NCI-H2107 treated with DMSO at 0.1 percent for 48 hours (cell line): ENCODE measurements at regions not wholly inside any gene's neighbourhood (a gene's known extent, or its start where the extent isn't known, plus 50 kb on each side); places are given as distances from the start of the nearest gene placed in this dataset.

ENCODE experiments used
- DNase-seq: peaks from one replicate; lab custom pipeline; 2025; ENCODE audit not compliant: unreplicated experiment; lab: John Stamatoyannopoulos, UW

DNA sequence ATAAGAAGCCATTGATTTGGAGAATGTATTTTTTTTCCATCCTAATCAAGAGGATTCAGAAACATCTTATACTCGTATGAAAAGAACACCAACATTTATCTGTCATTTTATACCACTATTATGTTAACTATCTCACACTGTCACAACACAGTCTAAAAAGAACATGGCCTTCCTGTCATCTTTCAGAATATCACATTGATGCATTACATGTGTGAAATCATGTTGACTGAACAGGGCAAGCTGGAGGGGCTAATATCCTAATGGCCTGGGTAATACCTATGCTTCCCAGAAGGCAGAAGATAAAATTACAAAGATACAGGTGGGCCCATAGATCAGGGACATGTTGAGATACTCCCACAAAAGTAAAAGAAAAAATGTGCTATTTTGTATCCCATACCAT lies 611.7 kb downstream of the STIM2 start:
- no peak for DNase-seq

DNA sequence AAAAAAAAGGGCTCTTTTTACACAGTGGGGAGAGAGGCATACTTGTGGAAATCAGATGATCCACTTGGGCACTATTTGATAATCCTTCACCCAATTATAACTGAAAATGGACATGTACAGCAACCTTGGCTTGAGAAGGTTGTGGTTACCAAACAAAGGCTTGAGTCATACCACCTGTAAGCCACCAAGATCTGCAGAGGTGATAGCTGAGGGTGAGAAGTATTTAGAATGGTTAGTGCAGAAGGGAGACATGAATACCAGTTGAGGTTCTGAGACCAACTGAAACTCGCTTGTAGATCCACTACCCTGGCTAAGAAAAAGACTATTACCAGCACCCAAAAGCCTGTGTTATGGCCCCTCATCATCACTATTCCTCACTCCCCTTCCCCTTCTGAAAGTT lies 614.0 kb downstream of the STIM2 start:
- DNase-seq = no peak

DNA sequence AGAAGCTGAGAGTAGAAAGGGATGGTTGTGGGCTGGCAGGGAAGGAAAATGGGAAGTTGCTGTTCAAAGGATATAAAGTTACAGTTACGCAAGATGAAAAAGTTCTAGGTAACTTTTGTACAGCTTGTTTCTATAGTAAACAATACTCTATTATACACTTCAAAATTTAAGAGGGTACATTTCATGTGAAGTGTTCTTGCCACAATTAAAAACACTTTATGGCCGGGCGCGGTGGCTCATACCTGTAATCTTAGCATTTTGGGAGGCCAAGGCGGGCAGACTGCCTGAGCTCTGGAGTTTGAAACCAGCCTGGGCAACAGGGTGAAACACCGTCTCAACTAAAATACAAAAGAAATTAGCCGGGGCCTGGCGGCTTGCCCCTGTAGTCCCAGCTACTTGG lies 623.6 kb downstream of the STIM2 start:
- DNase-seq = no peak

- no peak for DNase-seq
Measured at GRCh38 chr4:27490315-27490714, 629.7 kb downstream of the STIM2 start.

- DNase-seq = no peak
Measured at GRCh38 chr4:27490766-27491165, 630.1 kb downstream of the STIM2 start.

GRCh38 chr4:27506401-27506800 lies 645.8 kb downstream of the STIM2 start:
- no peak for DNase-seq

GRCh38 chr4:27514711-27515110 lies 654.1 kb downstream of the STIM2 start:
- DNase-seq = no peak

- DNase-seq = no peak
Measured at GRCh38 chr4:27515140-27515539, 654.5 kb downstream of the STIM2 start.

DNA sequence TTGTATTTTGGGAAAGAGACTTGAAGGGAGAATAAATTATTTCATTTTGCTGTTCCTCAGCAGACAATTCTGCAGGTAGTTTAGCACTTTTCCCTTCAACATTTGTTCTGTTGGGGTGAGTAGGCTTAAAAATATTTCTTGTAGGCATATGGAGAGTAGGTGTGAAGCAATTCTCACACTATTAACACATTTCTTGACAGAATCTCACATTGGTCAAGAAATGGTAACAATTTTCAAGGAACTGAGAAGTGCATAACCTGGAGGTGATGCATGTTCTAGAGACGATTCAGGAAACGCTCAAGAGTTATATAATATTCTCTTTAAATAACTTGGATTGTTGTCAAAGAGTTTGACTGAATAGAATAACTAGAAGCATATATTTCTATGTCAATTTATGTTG lies 658.2 kb downstream of the STIM2 start:
- no peak for DNase-seq

DNA sequence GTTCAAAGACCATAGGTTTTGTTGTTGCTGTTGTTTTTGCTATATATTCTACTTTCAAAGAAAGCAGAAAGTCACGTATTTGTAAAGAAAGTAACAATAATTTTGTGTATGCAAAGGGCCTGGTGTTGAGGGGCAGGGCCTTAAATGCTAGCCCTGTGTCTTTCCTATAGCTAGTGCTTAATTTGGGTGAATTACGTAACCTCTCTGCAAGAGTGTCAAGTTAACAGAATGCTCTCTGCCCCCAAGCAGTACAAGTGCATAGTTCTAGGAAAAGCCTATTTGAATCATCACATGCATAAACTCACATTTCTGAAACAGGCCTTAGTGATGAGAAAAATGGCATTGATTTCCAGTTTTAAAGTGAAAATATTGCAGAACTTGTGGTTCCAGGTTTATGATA lies 663.6 kb downstream of the STIM2 start:
- DNase-seq = no peak

DNA sequence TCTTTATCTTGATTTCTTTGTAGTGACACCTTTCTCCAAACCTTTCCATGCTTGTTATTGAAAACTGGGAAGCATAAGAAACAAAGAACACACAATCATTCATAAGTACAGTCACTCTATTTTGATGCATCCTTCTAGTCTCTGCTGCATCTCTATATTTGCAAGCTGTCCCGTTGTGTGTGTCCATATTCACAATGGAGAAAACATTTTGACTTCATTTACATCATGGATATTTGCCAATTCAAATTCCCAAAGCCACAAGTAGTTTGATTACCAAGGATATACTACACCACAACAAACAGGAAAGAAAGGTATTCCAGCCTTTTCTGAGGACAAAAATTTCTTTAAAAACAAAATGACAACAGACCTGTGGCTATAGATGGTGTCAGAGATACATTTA lies 673.8 kb downstream of the STIM2 start:
- DNase-seq = no peak

DNA sequence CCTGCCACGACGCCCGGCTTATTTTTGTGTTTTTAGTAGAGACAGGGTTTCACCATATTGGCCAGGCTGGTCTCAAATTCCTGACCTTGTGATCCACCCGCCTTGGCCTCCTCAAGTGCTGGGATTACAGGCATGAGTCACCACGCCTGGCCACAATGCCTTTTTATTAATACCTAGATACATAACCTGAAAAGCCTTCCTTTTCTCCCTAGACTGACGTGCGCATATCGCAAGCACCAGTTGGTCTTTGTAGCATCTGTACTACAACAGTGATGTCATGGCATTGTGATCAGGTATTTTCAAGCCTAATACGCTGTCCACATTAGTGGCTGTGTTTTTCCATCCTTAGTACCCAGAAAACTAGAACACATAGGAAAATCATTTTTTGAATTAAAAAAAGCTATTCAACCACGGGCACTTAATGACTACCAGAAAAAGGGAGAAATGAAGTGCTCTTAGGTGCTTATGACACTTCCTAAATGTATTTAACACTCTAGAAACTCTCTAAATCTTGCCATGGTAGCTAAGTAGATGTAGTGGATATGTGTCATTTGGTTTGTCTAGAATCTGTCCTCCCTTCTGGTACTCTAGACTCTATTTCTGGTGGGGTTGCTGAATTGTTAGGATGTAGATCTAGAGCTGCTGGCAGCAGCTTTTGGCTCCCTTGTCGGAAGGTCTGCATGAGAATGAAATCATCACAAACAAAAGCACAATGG lies 707.8 kb downstream of the STIM2 start:
- no peak for DNase-seq

DNA sequence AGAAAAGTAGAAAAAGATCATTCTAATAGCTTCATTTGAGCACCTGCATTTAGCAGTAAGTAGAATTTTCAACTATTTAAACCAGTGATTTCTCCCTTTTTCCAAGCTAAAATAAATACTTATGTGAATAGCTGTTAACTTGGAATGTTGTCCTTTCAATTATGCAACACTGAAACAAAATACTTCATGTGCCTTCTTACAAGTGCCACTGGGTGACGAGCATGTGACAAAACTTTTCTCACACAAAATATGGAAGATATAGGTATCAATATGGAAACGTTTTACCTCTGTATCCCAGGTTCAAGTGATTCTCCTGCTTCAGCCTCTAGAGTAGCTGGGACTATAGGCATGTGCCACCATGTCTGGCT lies 708.3 kb downstream of the STIM2 start:
- DNase-seq = no peak

DNA sequence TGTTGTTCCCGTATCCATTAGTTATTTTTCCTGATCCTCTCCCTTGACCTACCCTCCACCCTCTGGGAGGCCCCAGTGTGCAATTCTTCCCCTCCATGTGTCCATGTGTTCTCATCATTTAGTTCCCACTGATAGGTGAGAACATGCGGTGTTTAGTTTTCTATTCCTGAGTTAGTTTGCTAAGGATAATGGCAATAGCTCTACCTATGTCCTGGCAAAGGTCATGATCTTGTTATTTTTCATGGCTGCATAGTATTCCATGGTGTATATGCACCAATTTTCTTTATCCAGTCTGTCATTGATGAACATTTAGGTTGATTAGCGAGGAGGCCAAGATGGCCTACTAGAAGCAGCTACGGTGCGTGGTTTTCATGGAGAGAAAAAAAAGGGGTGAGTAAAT lies 714.1 kb downstream of the STIM2 start:
- DNase-seq = no peak

- no peak for DNase-seq
Measured at GRCh38 chr4:27577951-27578350, 717.3 kb downstream of the STIM2 start.

- DNase-seq = no peak
Measured at GRCh38 chr4:27592738-27593137, 732.1 kb downstream of the STIM2 start.

DNA sequence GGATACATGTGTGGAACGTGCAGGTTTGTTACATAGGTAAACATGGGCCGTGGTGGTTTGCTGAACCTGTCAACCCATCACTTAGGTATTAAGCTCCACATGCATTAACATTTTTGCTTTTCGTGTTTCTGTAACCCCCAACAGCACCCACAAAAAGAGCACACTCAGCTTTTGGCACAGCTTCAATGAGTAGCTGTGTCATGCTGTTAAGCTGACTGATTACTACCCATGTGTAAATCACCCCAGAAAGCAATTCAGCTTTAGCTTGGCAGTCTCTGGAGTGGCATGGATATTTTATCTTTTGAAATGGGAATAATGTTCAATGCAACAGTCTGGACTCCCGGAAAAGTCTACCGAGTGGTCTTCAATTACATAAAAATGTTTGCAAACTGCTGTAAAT lies 734.3 kb downstream of the STIM2 start:
- DNase-seq = no peak

GRCh38 chr4:27595571-27596360 lies 735.1 kb downstream of the STIM2 start:
- no peak for DNase-seq

DNA sequence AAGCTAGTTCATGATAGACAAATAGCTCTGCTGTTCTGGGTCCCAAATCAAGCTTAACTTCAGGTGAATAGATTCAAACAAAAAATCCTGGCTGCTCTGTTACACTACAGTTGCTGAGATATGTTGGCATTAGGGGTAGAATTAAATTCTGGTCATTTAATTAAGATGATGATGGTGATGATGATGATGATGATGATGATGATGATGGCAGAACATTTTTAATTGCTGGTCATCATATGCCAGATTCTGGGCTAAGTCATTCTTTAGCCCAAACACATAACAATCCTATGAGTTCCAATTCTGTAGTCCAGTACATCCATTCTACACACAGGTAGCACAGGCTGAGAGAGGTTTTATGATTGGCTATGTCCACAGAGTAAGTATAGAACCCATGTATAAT lies 741.5 kb downstream of the STIM2 start:
- no peak for DNase-seq

DNA sequence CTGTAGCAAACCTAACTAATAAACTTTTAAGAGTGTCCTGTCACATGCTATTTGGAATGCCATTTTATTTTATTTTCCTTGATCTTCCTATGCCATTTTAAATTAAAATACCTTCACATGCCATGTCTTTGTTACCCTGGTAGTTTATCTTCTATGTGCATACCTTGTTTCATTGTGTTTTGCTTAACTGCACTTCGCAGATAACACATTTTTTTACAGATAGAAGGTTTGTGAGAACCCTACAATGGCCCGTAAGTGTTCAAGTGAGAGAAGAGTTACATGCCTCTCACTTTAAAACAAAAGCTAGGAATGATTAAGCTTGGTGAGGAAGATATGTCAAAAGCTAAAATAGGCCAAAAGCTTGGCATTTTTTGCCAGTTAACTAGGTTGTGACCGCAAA lies 744.1 kb downstream of the STIM2 start:
- DNase-seq = no peak

DNA sequence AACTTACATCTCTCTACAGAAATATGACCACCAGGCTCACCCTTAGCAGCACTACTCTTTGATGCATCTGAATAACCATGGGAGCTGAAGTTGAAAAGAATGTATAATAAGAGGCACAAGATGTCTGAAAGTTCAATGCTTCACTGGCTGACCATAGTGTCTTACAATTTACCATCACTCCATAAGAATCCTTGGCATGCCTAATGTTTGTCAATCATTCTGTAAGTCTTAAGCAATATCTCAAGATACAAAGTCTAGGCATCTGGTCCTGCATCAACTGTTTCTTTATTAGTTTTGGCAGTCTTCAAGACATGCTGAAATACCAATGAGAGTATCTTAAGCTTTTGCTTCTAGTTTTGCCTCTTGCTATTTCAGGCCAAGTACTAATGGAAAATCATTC lies 755.5 kb downstream of the STIM2 start:
- no peak for DNase-seq

GRCh38 chr4:27619435-27619834 lies 758.8 kb downstream of the STIM2 start:
- DNase-seq = no peak

DNA sequence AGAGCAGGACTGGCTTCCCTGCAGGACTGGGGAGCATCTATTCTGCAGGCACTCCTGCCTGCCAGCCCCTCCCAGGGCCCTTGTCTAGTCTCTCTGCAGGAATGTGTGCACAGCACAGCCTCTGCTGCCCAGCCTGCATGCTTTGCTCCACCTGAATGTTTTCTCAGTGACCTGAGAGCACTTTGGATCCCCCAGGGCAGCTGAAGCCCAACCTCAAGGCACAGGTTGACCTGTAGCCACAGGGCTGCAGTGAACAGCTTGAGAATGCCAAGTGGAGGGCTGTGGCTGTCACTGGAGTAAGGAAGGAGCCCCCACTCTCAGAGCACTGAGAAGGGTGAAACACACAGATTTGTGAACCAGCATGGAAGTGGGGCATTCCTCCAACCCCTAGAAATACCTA lies 760.2 kb downstream of the STIM2 start:
- no peak for DNase-seq
